ENCODE measurements at regions not wholly inside any gene's neighbourhood (a gene's known extent, or its start where the extent isn't known, plus 50 kb on each side); places are given as distances from the start of the nearest gene placed in this dataset.

DNA sequence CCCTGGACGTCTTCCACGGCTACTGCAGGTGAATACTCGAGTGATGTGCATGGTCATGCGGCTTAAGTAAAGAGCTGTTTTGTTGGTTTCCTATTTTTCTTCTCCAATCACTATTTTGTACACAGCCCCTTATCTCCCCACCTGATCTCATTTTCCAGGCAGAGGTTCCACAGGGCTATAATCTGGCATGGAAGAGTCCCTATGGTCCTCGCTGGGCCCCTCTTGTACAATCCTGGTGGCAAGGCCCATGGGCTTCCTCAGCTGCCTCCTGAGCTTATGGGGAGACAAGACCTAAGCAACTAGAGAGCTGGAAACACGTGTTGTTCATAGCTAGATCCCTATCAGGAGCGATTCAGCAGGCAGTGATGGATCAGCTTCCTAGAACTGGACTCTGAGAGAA lies 181.3 kb upstream of the ADO start:
- H3K27ac Mint-ChIP-seq: no peak overlapping the region
- no peaks in the 10 kb centered on the region for H3K9me3 Mint-ChIP-seq
- ATAC-seq (no peak), DNase-seq (ENCODE audit: low spot score in 2 of 2) (peak in 1 of 2 donors; percentile 0)
- H3K36me3 Mint-ChIP-seq: no peaks in the 10 kb centered on the region

DNA sequence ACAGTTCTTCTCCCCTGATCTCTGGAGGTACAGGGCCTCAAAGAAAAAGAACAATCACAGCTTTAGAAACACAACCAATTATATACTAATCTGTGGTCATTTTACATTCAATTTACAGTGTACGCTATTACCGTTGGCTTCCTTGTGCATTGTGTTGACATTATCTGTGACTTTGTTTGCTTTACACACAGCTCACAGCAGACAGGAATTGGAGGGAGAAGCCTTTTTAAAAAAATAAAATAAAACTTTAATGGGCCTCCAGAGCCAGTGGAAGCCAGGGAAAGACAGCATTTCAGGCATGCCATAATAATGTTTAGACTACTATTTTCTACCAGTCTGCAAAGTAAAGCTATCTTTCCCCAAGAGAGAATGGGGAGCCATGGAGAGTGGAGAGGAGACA lies 179.0 kb upstream of the ADO start:
- ATAC-seq (no peak), DNase-seq (ENCODE audit: low spot score in 2 of 2) (no peak)
- H3K9me3 Mint-ChIP-seq: peaks cover 0 to under 1% of the 10 kb centered on the region in 2 donors
- no peak overlapping the region for H3K27ac Mint-ChIP-seq
- no peaks in the 10 kb centered on the region for H3K36me3 Mint-ChIP-seq

DNA sequence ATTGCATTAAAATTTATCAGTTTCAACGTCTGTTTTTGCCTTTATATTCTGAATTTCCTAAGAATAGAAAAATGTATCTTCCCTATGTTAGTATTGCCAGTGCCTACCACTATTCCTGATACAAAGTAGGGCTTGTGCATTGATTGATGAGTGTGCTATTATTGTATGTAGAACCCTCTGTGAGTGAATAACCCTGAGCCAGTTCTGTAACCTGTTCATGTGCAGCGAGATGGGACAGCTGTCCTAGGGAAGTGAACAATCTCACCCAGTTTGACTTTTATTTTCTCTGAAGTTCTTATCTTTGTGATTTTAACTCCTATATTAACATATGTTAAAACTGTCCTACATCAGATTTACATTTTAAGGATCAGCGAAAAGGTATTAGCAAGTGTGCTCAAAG lies 178.4 kb upstream of the ADO start:
- no peaks in the 10 kb centered on the region for H3K36me3 Mint-ChIP-seq
- ATAC-seq: no peak
- H3K27ac Mint-ChIP-seq: no peak overlapping the region

DNA sequence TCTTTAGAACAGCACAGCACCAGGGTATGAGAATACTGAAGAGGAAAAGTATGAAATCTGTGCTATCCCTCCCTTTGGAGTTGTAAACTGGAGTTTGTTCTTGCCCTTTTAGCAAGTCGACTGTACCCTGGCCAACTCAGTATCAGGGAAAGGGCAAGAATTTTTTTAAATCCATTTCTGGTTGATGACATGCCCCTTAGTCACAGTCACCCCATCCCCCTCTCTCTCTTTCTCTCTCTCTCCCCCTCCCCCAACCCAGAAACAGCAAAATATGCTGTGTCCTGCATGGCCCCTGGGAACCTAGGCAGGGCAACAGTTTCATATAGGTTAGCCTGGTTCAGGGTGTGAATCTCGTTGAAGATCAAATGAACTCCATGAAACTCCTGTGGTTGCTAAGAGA lies 177.7 kb upstream of the ADO start:
- DNase-seq (ENCODE audit: low spot score in 2 of 2): no peak
- no peak overlapping the region for H3K27ac Mint-ChIP-seq

More for the DNA sequence above, 178.4 kb upstream of the ADO start:
- no peak for DNase-seq (ENCODE audit: low spot score in 2 of 2)
- H3K9me3 Mint-ChIP-seq: peaks cover 0 to 4% of the 10 kb centered on the region in 2 donors

DNA sequence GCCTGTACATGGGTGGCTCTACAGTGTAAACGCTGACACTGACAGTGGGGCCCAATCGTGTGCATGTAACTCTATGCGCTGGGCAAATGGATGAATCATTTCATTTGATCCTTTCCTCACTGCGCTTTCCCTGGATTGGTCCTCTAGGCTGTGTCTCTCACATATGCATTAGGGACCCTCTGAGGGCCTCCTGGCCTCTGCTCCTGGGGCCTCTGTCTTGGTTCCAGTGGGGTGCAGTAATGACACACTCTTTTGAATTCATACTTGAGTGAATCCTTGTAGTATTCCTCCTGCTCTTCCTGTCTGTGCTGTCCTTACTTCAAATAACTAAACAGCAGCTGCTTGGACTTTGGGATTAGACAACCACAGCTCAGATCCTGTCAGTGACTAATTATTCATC lies 176.5 kb upstream of the ADO start:
- no peaks in the 10 kb centered on the region for H3K36me3 Mint-ChIP-seq
- ATAC-seq: no peak
- DNase-seq (ENCODE audit: low spot score in 2 of 2): no peak
- no peak overlapping the region for H3K27ac Mint-ChIP-seq
- H3K9me3 Mint-ChIP-seq: peaks cover 0 to 4% of the 10 kb centered on the region in 2 donors

More for the DNA sequence above, 177.7 kb upstream of the ADO start:
- Mint-ChIP-seq H3K36me3 (no peaks in the 10 kb centered on the region), H3K9me3 (peaks cover 0 to 4% of the 10 kb centered on the region in 2 donors)
- ATAC-seq: peak; percentile 41 to 82

DNA sequence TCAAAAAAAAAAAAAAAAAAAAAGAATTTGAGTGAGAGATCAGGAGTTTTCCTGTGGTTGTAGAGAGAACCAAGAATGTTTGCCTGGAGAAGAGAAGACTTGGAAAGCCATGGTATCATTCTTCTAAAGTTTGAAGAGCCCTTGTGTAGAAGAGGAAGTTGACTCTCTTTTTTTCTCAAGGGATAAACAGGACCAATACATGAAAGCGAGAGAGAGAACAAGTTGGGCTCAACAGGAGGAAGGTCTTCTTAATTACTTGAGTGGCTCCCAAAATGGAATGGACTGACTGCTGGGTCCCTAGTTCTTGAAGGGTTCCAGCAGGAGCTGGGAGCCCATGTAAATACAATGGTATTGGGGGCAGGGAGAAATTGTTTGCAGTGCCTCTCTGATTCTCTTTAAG lies 173.3 kb upstream of the ADO start:
- H3K9me3 Mint-ChIP-seq: peaks cover 0 to 4% of the 10 kb centered on the region in 2 donors
- DNase-seq (ENCODE audit: low spot score in 2 of 2) (no peak), ATAC-seq (no peak)
- H3K27ac Mint-ChIP-seq: no peak overlapping the region
- H3K36me3 Mint-ChIP-seq: no peaks in the 10 kb centered on the region

DNA sequence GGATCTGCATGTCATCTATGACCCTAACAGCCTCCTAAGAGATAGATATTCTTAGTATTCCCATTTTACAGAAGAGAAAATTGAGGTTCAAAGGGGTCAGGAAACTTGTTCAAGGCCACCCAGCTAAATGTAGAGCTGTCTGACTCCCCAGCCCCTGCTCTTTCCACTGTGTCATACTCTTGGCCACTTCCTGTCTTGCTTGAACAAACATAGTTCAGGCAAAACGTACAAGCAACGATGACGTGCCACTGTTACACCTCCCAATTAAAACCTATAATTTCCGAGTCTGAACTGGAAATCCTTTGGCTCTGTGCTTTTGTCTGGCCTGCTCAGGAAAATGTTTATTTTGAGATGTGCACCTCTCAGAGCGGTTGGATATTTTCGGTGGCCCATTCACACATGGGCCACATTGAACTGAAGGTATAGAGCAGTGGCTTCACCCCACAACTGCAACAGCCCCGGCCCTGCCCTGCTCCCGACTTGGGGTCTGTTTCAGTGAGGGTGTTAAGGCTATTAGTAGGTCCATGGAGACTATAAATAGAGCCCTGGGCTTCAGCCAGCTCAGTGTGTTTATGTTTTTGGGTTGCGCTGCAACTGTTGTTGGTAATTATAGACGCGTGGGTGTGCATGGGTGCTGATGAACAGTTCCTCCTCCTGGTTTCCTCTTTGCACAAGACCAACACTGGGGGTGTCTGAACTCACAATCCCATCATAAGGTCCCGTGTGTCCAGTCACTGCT lies 172.3 kb upstream of the ADO start:
- peak; percentile 59 to 92 for ATAC-seq
- Mint-ChIP-seq H3K9me3 (peaks cover 0 to 4% of the 10 kb centered on the region in 2 donors), H3K27ac (peak overlapping the region in 1 of 2 donors; percentile 80), H3K36me3 (no peaks in the 10 kb centered on the region)
- DNase-seq (ENCODE audit: low spot score in 2 of 2): no peak

DNA sequence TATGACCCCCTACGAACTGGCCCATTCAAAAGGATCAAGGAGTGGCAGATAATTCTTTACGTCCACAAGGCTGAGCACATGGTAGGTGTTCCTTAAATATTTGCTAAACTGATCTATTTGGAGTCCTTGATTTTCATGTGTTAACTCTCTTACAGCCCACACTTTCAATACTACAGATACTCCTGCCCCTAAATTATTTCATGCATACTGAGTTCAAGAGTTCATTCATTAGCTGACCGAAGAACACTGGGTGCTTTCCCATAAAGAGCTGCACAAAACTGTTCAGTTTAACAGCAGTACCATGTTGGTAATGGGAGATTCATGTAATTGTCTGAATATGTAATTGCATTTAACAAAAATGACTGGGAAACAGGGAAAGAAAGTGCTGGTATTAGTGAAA lies 170.5 kb upstream of the ADO start:
- no peaks in the 10 kb centered on the region for H3K36me3 Mint-ChIP-seq
- peaks cover 0 to 4% of the 10 kb centered on the region in 2 donors for H3K9me3 Mint-ChIP-seq
- DNase-seq (ENCODE audit: low spot score in 2 of 2) (no peak), ATAC-seq (no peak)
- H3K27ac Mint-ChIP-seq: no peak overlapping the region

DNA sequence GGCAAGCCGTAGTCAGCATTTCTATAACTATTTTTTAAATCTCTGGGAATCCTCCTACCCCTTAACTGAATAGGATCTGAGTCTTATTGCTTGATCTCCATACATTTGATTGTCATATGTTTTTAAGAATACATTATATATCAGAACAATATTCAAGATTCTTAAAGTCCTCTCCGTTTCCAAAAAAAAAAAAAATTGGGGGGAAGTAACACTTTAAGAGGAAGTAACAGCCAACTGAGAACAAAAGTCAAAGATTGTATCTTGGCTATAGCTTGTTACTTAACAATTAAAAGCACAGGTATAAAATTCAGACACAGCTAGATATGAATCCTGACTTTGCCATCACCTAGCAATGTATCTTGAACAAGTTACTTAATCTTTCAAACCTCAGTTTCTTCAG lies 169.9 kb upstream of the ADO start:
- ATAC-seq: no peak
- no peak for DNase-seq (ENCODE audit: low spot score in 2 of 2)
- Mint-ChIP-seq H3K9me3 (peaks cover 0 to 4% of the 10 kb centered on the region in 2 donors), H3K36me3 (no peaks in the 10 kb centered on the region), H3K27ac (no peak overlapping the region)

DNA sequence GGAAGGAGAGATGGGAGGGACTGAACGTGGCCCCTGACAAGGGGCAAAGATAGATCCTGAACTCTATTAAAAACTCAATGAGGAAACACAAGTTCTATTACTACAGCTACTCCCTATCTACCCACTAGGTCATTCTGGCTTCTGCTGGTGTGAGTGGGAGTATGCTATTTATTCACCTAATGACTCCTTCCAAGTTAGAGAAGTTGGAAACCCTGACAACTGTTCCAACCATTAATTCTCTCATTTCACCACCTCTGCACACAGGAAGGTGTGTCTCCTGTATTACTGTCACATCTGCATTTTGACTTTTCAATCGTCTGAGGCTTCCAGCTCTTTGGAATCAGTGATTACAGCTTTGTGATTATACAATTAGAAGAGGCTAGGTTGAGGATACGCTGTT lies 169.4 kb upstream of the ADO start:
- ATAC-seq: no peak
- Mint-ChIP-seq H3K27ac (no peak overlapping the region), H3K36me3 (no peaks in the 10 kb centered on the region), H3K9me3 (peaks cover 0 to 4% of the 10 kb centered on the region in 2 donors)
- DNase-seq (ENCODE audit: low spot score in 2 of 2): no peak

DNA sequence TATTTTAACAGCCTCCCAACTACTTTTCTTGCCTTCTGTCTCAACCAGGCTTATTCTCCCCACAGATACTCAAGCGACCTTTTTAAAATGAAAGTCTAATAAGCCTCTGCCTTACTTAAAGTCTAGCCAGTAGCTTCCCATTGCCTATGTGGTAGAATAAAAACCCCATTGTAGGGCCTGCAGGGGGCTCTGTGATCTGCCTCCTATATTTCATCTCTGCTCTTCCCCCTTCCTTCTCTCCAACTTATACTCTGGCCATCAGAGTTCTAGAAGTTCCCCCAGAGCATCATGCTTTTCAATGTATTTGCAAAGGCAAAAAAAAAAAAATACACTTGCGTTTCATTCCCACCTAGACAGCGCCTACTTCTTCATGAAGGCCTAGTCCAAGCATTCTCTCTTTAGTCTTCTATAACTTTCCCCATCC lies 167.7 kb upstream of the ADO start:
- Mint-ChIP-seq H3K27ac (no peak overlapping the region), H3K9me3 (no peaks in the 10 kb centered on the region), H3K36me3 (no peaks in the 10 kb centered on the region)
- DNase-seq (ENCODE audit: low spot score in 2 of 2): no peak
- ATAC-seq: peak in 1 of 2 donors; percentile 14

DNA sequence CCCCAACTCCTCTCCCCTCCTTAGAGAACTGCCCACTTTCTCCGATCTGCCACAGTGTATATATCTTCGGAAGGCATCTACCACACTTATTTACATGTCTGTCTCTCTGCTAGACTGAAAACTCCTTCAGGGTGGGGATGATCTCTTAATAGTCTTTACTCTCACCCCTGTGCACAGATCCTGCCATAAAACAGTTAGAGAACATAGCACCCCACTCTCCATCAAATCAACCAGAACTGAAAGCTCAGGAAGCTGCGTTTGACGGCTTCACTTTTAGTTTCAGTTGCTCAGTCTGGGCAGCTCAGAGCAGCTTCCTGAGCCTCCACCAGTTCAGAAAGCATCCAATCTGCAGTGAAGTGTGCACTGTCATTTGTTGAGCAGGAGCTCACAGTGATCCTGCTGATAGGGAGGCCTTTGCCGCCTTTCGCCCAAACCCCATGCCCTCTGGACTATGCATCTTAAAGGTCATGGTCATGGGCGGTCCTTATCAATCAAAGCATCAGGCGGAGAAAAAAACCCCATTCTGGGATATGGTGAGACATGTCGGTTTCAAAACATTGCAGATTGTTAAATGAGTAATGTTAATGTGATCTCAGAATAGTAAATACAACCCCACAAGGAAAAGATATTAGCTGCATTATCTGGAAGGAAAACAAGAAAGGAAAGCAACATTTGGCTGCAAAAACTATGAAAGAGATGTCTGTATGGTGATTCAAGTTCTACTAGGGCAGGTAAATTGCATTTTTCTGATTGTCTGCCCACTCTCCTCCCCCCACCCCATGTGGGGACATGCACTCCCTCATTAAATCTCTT lies 167.1 kb upstream of the ADO start:
- H3K27ac Mint-ChIP-seq: no peak overlapping the region
- H3K36me3 Mint-ChIP-seq: no peaks in the 10 kb centered on the region
- H3K9me3 Mint-ChIP-seq: no peaks in the 10 kb centered on the region
- ATAC-seq: peak; percentile 95 to 98
- peak; percentile 58 to 90 for DNase-seq (ENCODE audit: low spot score in 2 of 2)

DNA sequence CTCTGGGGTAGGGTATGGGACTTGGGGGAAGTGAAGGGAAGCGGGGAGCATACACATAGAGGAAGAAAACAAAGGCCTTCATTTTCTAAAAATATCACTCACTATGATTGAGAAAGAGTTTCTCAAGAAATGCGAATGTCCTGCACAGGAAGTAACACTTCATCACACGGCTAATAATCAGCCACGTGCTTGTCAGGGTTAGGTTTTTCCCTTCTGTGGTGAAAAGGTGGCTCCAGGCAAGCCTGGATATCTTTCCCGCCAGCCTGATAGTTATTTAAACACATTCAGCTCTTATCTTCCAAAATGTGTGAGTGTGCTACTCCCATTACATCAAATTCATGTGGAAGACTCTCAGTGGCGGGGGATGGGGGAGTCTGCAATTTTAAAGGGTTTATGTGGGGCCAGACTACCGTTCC lies 166.4 kb upstream of the ADO start:
- H3K36me3 Mint-ChIP-seq: peaks cover 0 to 4% of the 10 kb centered on the region in 2 donors
- ATAC-seq (no peak), DNase-seq (ENCODE audit: low spot score in 2 of 2) (no peak)
- peak overlapping the region in 1 of 2 donors; percentile 31 for H3K27ac Mint-ChIP-seq
- no peaks in the 10 kb centered on the region for H3K9me3 Mint-ChIP-seq

DNA sequence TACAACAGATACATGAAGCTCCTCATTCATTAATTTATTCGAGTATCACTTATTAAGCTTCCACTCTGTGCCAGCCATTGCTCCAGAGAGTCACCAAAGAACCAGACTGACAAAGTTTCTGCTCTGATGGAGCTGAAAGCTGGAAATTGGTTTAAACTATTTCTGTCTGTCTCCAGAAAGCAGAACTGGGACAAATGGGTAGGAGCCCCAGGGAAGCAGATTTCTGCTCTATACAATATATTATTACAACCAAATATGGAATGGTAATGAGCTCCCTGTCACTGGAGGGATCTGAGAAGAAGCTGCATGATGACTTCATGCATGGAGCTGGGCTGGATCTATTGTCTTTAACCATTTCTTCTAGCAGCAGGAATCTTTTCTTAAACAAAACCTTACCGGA lies 165.4 kb upstream of the ADO start:
- no peaks in the 10 kb centered on the region for H3K9me3 Mint-ChIP-seq
- DNase-seq (ENCODE audit: low spot score in 2 of 2): no peak
- H3K36me3 Mint-ChIP-seq: peaks cover 0 to 4% of the 10 kb centered on the region in 2 donors
- ATAC-seq: no peak
- H3K27ac Mint-ChIP-seq: no peak overlapping the region

DNA sequence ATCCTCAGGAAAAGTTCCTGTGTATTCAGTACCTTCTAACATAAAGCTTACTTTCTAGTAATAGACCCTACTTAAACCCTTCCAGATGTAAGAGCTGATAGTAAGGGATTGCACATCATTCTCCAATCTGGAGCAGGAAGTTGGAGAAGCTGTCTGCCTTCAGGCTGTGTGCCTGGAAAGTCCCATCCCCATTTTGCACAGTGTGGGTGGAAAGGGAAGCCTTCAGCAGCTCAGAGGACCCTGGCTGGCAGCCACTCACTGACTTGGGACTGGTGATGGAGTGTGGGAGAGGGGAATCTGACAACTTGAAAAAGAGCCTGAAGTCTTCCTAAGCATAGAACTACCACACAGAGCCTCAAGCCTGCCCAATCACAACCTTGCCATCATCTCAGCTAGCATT lies 164.1 kb upstream of the ADO start:
- Mint-ChIP-seq H3K36me3 (peaks cover 0 to 4% of the 10 kb centered on the region in 2 donors), H3K9me3 (no peaks in the 10 kb centered on the region), H3K27ac (no peak overlapping the region)
- no peak for DNase-seq (ENCODE audit: low spot score in 2 of 2)
- ATAC-seq: no peak

DNA sequence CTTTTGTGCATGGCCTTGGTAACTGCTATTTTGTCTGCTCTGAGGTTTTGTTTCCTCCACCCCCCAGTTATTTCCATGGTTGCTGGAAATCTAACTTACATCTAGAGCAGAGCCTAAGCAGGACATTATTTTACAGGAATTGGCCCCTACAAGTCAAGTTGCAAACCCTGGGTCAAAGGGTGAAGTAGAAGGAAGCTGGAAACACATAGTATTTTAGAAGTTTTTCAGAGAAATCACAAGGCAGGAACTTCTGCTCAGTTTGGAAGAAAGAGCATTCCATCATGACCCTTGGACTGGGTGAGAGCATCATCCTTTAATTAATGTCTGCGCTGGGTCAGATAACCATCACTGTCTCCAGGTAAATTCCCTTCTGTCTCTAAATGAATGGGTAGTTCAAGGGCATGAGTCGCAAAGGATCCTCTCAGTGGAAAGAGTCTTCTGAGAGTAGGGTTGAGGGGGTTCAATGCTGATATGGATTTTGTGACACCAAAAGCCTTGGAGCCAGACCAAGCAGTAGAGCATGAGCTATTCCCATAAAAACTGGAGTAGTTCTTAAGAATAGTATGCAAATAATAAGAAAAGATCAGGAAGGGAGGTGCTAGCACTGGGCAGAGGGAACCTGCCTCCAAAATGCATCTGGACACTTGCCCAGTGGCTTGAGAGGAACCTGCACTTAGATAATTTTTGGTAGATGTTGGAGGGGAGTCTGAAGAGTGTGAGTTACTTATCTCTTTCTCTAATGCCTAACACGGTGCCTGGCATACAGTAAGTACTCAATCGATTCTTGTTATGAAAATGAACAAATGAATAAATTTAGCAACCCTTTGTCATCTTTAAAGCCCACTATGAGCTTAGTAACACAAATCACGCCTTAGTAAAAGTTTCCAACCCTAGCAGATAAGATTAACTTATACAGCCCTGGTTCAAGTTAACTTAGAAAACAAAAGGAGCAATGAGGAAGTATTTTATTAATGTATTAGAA lies 160.6 kb upstream of the ADO start:
- H3K36me3 Mint-ChIP-seq: peaks cover 0 to 4% of the 10 kb centered on the region in 2 donors
- ATAC-seq: peak; percentile 80 to 88
- H3K27ac Mint-ChIP-seq: peak overlapping the region; percentile 3 to 11

More for the DNA sequence above, 160.6 kb upstream of the ADO start:
- H3K9me3 Mint-ChIP-seq: no peaks in the 10 kb centered on the region
- DNase-seq (ENCODE audit: low spot score in 2 of 2): no peak
